ENCODE measurements at regions not wholly inside any gene's neighbourhood (a gene's known extent, or its start where the extent isn't known, plus 50 kb on each side); places are given as distances from the start of the nearest gene placed in this dataset.

- TF ChIP-seq NFE2L1 (CRISPR knock-in tag; IDR thresholded peaks at IDR 0.05; ENCODE audit: borderline replicate concordance) = no peak
- no peak for TF ChIP-seq ZNF382 (CRISPR knock-in tag; IDR thresholded peaks at IDR 0.05; ENCODE audit: borderline replicate concordance)
- TF ChIP-seq SMARCE1 (IDR thresholded peaks at IDR 0.05; ENCODE audit: borderline replicate concordance) = no peak
- TF ChIP-seq PITX1 (CRISPR knock-in tag; IDR thresholded peaks at IDR 0.05) = no peak
- no peak for TF ChIP-seq EP300 (IDR thresholded peaks at IDR 0.05; ENCODE audit: low read depth in 2 of 2, low read length in 2 of 2)
- TF ChIP-seq EP300 (CRISPR knock-in tag; IDR thresholded peaks at IDR 0.05; ENCODE audit: borderline replicate concordance) = no peak
- no peak for TF ChIP-seq ZNF619 (CRISPR knock-in tag; IDR thresholded peaks at IDR 0.05)
- TF ChIP-seq FOXK2 (IDR thresholded peaks at IDR 0.05) = no peak
Measured at GRCh38 chr5:158178535-158178934, 319.6 kb upstream of the CLINT1 start.
